ENCODE measurements at regions not wholly inside any gene's neighbourhood (a gene's known extent, or its start where the extent isn't known, plus 50 kb on each side); places are given as distances from the start of the nearest gene placed in this dataset.

- TF ChIP-seq GATA2 (IDR thresholded peaks at IDR 0.05; ENCODE audit: low read depth, low read length): no peak
- no peak for TF ChIP-seq GATA3 (IDR thresholded peaks at IDR 0.05; ENCODE audit: low read depth, low read length)
These were observed 1556.0 kb downstream of the EFNB2 start for GRCh38 chr13:104979281-104980030.

- no peak for TF ChIP-seq GATA3 (IDR thresholded peaks at IDR 0.05; ENCODE audit: low read depth, low read length)
These were observed 1558.5 kb downstream of the EFNB2 start for GRCh38 chr13:104976986-104977385.

GRCh38 chr13:104975272-104975671, 1560.2 kb downstream of the EFNB2 start:
- TF ChIP-seq GATA3 (IDR thresholded peaks at IDR 0.05; ENCODE audit: low read depth, low read length) (no peak), GATA2 (IDR thresholded peaks at IDR 0.05; ENCODE audit: low read depth, low read length) (no peak)

GRCh38 chr13:104968876-104969275, 1566.6 kb downstream of the EFNB2 start:
- TF ChIP-seq GATA2 (IDR thresholded peaks at IDR 0.05; ENCODE audit: low read depth, low read length) (no peak), GATA3 (IDR thresholded peaks at IDR 0.05; ENCODE audit: low read depth, low read length) (no peak)

- TF ChIP-seq GATA3 (IDR thresholded peaks at IDR 0.05; ENCODE audit: low read depth, low read length) (no peak), GATA2 (IDR thresholded peaks at IDR 0.05; ENCODE audit: low read depth, low read length) (no peak)
These were observed 1567.4 kb downstream of the EFNB2 start for GRCh38 chr13:104967836-104968630.

- TF ChIP-seq GATA2 (IDR thresholded peaks at IDR 0.05; ENCODE audit: low read depth, low read length) (no peak), GATA3 (IDR thresholded peaks at IDR 0.05; ENCODE audit: low read depth, low read length) (no peak)
These were observed 1568.1 kb downstream of the EFNB2 start for GRCh38 chr13:104967376-104967775.

- TF ChIP-seq GATA2 (IDR thresholded peaks at IDR 0.05; ENCODE audit: low read depth, low read length) (no peak), GATA3 (IDR thresholded peaks at IDR 0.05; ENCODE audit: low read depth, low read length) (no peak)
These were observed 1573.1 kb downstream of the EFNB2 start for GRCh38 chr13:104962411-104962810.

GRCh38 chr13:104961246-104961645, 1574.2 kb downstream of the EFNB2 start:
- TF ChIP-seq GATA2 (IDR thresholded peaks at IDR 0.05; ENCODE audit: low read depth, low read length) (no peak), GATA3 (IDR thresholded peaks at IDR 0.05; ENCODE audit: low read depth, low read length) (no peak)

GRCh38 chr13:104954210-104954609, 1581.3 kb downstream of the EFNB2 start:
- TF ChIP-seq GATA3 (IDR thresholded peaks at IDR 0.05; ENCODE audit: low read depth, low read length) (no peak), GATA2 (IDR thresholded peaks at IDR 0.05; ENCODE audit: low read depth, low read length) (no peak)

- TF ChIP-seq GATA2 (IDR thresholded peaks at IDR 0.05; ENCODE audit: low read depth, low read length) (no peak), GATA3 (IDR thresholded peaks at IDR 0.05; ENCODE audit: low read depth, low read length) (peak; percentile 30; the same call in 1 of the 2 replicates)
These were observed 1581.9 kb downstream of the EFNB2 start for GRCh38 chr13:104953588-104953987.

- TF ChIP-seq GATA3 (IDR thresholded peaks at IDR 0.05; ENCODE audit: low read depth, low read length): no peak
- no peak for TF ChIP-seq GATA2 (IDR thresholded peaks at IDR 0.05; ENCODE audit: low read depth, low read length)
These were observed 1585.4 kb downstream of the EFNB2 start for GRCh38 chr13:104949840-104950740.

GRCh38 chr13:104944176-104944575, 1591.3 kb downstream of the EFNB2 start:
- TF ChIP-seq GATA3 (IDR thresholded peaks at IDR 0.05; ENCODE audit: low read depth, low read length) (no peak), GATA2 (IDR thresholded peaks at IDR 0.05; ENCODE audit: low read depth, low read length) (no peak)

- TF ChIP-seq GATA2 (IDR thresholded peaks at IDR 0.05; ENCODE audit: low read depth, low read length): no peak
- no peak for TF ChIP-seq GATA3 (IDR thresholded peaks at IDR 0.05; ENCODE audit: low read depth, low read length)
These were observed 1592.1 kb downstream of the EFNB2 start for GRCh38 chr13:104943331-104943730.

GRCh38 chr13:104937881-104938280, 1597.6 kb downstream of the EFNB2 start:
- TF ChIP-seq GATA3 (IDR thresholded peaks at IDR 0.05; ENCODE audit: low read depth, low read length): no peak
- TF ChIP-seq GATA2 (IDR thresholded peaks at IDR 0.05; ENCODE audit: low read depth, low read length): no peak

All from SH-SY5Y (cell line).